RPMI7951 (cell line): ENCODE measurements at regions not wholly inside any gene's neighbourhood (a gene's known extent, or its start where the extent isn't known, plus 50 kb on each side); places are given as distances from the start of the nearest gene placed in this dataset.
"Not testable (repeated sequence)": the region's sequence is repeated elsewhere in the genome, so short reads cannot be mapped to it uniquely, and the experiment has no call there.

ENCODE experiments used
- DNase-seq: peaks from one replicate; pipeline ENCODE4 v3.0.0-alpha.2; 2012; ENCODE audit warnings: low read depth

GRCh38 chr6:133789449-133789848 is 99.5 kb upstream of the TCF21 start:
- DNase-seq: not testable (repeated sequence)

GRCh38 chr6:133790756-133791155 is 98.2 kb upstream of the TCF21 start:
- not testable (repeated sequence) for DNase-seq

GRCh38 chr6:133795051-133795450 is 93.9 kb upstream of the TCF21 start:
- not testable (repeated sequence) for DNase-seq

- no peak for DNase-seq
Measured at GRCh38 chr6:133796235-133796634, 92.7 kb upstream of the TCF21 start.

GRCh38 chr6:133799043-133799442 is 89.9 kb upstream of the TCF21 start:
- DNase-seq: no peak

- no peak for DNase-seq
Measured at GRCh38 chr6:133802861-133803260, 86.1 kb upstream of the TCF21 start.

- DNase-seq: peak; percentile 8
Measured at GRCh38 chr6:133804265-133804664, 84.6 kb upstream of the TCF21 start.

- DNase-seq: no peak
Measured at GRCh38 chr6:133805876-133806275, 83.0 kb upstream of the TCF21 start.

GRCh38 chr6:133806382-133807140 is 82.4 kb upstream of the TCF21 start:
- DNase-seq: no peak

GRCh38 chr6:133807501-133807900 is 81.4 kb upstream of the TCF21 start:
- DNase-seq: no peak

GRCh38 chr6:133809406-133809805 is 79.5 kb upstream of the TCF21 start:
- DNase-seq: no peak

GRCh38 chr6:133811557-133811956 is 77.4 kb upstream of the TCF21 start:
- no peak for DNase-seq

- DNase-seq: not testable (repeated sequence)
Measured at GRCh38 chr6:133812446-133812845, 76.5 kb upstream of the TCF21 start.

GRCh38 chr6:133814238-133814637 is 74.7 kb upstream of the TCF21 start:
- no peak for DNase-seq

GRCh38 chr6:133814797-133815196 is 74.1 kb upstream of the TCF21 start:
- DNase-seq: peak; percentile 46

- no peak for DNase-seq
Measured at GRCh38 chr6:133815313-133815712, 73.6 kb upstream of the TCF21 start.

- DNase-seq: no peak
Measured at GRCh38 chr6:133816171-133816570, 72.7 kb upstream of the TCF21 start.

GRCh38 chr6:133817460-133818047 is 71.4 kb upstream of the TCF21 start:
- DNase-seq: no peak

- DNase-seq: no peak
Measured at GRCh38 chr6:133818320-133818719, 70.6 kb upstream of the TCF21 start.

- DNase-seq: no peak
Measured at GRCh38 chr6:133820208-133820607, 68.7 kb upstream of the TCF21 start.

- DNase-seq: no peak
Measured at GRCh38 chr6:133827766-133828165, 61.1 kb upstream of the TCF21 start.

GRCh38 chr6:133833949-133834359 is 55.0 kb upstream of the TCF21 start:
- no peak for DNase-seq

GRCh38 chr6:133834472-133835170 is 54.3 kb upstream of the TCF21 start:
- DNase-seq: no peak
